CD14-positive monocyte (primary cell): ENCODE measurements at regions not wholly inside any gene's neighbourhood (a gene's known extent, or its start where the extent isn't known, plus 50 kb on each side); places are given as distances from the start of the nearest gene placed in this dataset.

Experiments
- DNase-seq, 3 donors: peaks; one replicate each; pipeline ENCODE4 v3.0.0-alpha.2; 2011 to 2022
- H2AFZ ChIP-seq: 2 replicates; pipeline ENCODE4 v1.6.0; 2012; ENCODE audit warnings: mild to moderate bottlenecking, low read depth, low read length, inconsistent platforms; ENCODE audit not compliant: insufficient read depth, poor library complexity, severe bottlenecking
- H3K27ac ChIP-seq, 2 donors: 1 replicate in 1 of 2; 2 replicates in 1 of 2; pipeline ENCODE4 v1.5.1; 2012 to 2013; ENCODE audit warnings: low read length in 2 of 2, control low read depth in 1 of 2, inconsistent platforms in 1 of 2, low read depth in 1 of 2, mild to moderate bottlenecking in 1 of 2
- H3K27me3 ChIP-seq, 2 donors: one replicate each; pipeline versions ENCODE4 v1.6.0 to v1.6.1; 2011 to 2013; ENCODE audit warnings: low read length in 2 of 2; ENCODE audit not compliant: control insufficient read depth in 2 of 2, insufficient read depth in 2 of 2
- H3K36me3 ChIP-seq, 2 donors: replicated peaks in 1 of 2; 1 replicate in 1 of 2; 2 replicates in 1 of 2; pipeline versions ENCODE4 v1.5.1 to v1.6.1; 2012 to 2013; ENCODE audit warnings: low read length in 2 of 2, control low read depth in 1 of 2, inconsistent platforms in 1 of 2, mild to moderate bottlenecking in 1 of 2; ENCODE audit not compliant: insufficient read depth in 2 of 2, control insufficient read depth in 1 of 2
- H3K4me1 ChIP-seq, 2 donors: 1 replicate in 1 of 2; 2 replicates in 1 of 2; pipeline versions ENCODE4 v1.5.1 to v1.6.1; 2012 to 2013; ENCODE audit warnings: low read length in 2 of 2, control low read depth in 1 of 2, inconsistent platforms in 1 of 2, mild to moderate bottlenecking in 1 of 2, moderate library complexity in 1 of 2; ENCODE audit not compliant: insufficient read depth in 2 of 2, control insufficient read depth in 1 of 2
- H3K4me2 ChIP-seq: replicated peaks from 2 replicates; pipeline ENCODE3; 2012; ENCODE audit warnings: low read length, moderate library complexity, mild to moderate bottlenecking; ENCODE audit not compliant: poor library complexity, severe bottlenecking; ENCODE audit errors: extremely low read depth
- H3K4me3 ChIP-seq, 3 experiments: fragments of 200-600 bp in 1 of 3; sonication (generic) in 1 of 3; replicated peaks in 1 of 3; 1 replicate in 2 of 3; 2 replicates in 1 of 3; pipeline ENCODE4 v1.5.1; 2011 to 2013; ENCODE audit warnings: low read length in 3 of 3, mild to moderate bottlenecking in 3 of 3, control low read depth in 2 of 3, low read depth in 2 of 3, inconsistent platforms in 1 of 3, moderate library complexity in 1 of 3
- H3K79me2 ChIP-seq: 2 replicates; pipeline ENCODE4 v1.6.0; 2012; ENCODE audit warnings: mild to moderate bottlenecking, control low read depth, inconsistent platforms, low read length, moderate library complexity; ENCODE audit not compliant: insufficient read depth
- H3K9ac ChIP-seq: 2 replicates; pipeline ENCODE4 v1.6.0; 2017; ENCODE audit warnings: low read length, mild to moderate bottlenecking; ENCODE audit not compliant: insufficient read depth, poor library complexity, severe bottlenecking
- H3K9me3 ChIP-seq, 2 donors: replicated peaks in 1 of 2; 1 replicate in 1 of 2; 2 replicates in 1 of 2; pipeline versions ENCODE4 v1.5.1 to v1.6.1; 2012 to 2013; ENCODE audit warnings: low read length in 2 of 2, control low read depth in 1 of 2; ENCODE audit not compliant: control insufficient read depth in 1 of 2, insufficient read depth in 1 of 2
- H4K20me1 ChIP-seq: 2 replicates; pipeline ENCODE4 v1.6.0; 2012; ENCODE audit warnings: mild to moderate bottlenecking, low read length, control low read depth, moderate library complexity; ENCODE audit not compliant: insufficient read depth
- H3K27ac Mint-ChIP-seq, 7 donors: one replicate each; pipeline ENCODE4 v1.8.0; 2020; ENCODE audit warnings: mild to moderate bottlenecking in 7 of 7, mixed read lengths in 7 of 7, moderate library complexity in 6 of 7, inconsistent platforms in 2 of 7
- H3K27me3 Mint-ChIP-seq, 3 donors: one replicate each; pipeline ENCODE4 v1.8.0; 2021 to 2022; ENCODE audit warnings: low read depth in 3 of 3, mild to moderate bottlenecking in 3 of 3, mixed read lengths in 3 of 3, moderate library complexity in 3 of 3, inconsistent platforms in 1 of 3
- H3K36me3 Mint-ChIP-seq, 2 donors: one replicate each; pipeline ENCODE4 v1.8.0; 2020; ENCODE audit warnings: mixed read lengths in 2 of 2, inconsistent platforms in 1 of 2, mild to moderate bottlenecking in 1 of 2
- H3K4me1 Mint-ChIP-seq: one replicate; pipeline ENCODE4 v1.8.0; 2020; ENCODE audit warnings: mild to moderate bottlenecking, mixed read lengths
- H3K4me3 Mint-ChIP-seq, 2 donors: one replicate each; pipeline ENCODE4 v1.8.0; 2020; ENCODE audit warnings: mild to moderate bottlenecking in 2 of 2, mixed read lengths in 2 of 2, moderate library complexity in 1 of 2
- H3K9me3 Mint-ChIP-seq, 7 donors: one replicate each; pipeline ENCODE4 v1.8.0; 2020 to 2022; ENCODE audit warnings: mixed read lengths in 7 of 7, mild to moderate bottlenecking in 6 of 7, moderate library complexity in 6 of 7, inconsistent platforms in 2 of 7
- CTCF ChIP-seq: fragments of 200-600 bp; IDR thresholded peaks from one replicate; pipeline ENCODE4 v1.8.0; 2022; ENCODE audit warnings: antibody characterized with exemption, mild to moderate bottlenecking
- WGBS: methylation state at CpG from one replicate; pipeline ENCODE4 v1.1.5; 2013; ENCODE audit warnings: missing lambda C conversion rate; ENCODE audit not compliant: insufficient coverage; 5-methylcytosine and 5-hydroxymethylcytosine counted together
- intact Hi-C, 2 donors: fragments of 100-400 bp; cut with micrococcal nuclease; formaldehyde crosslinking; loops; one replicate each; pipeline versions ENCODE4 v1.15.0 to v1.15.1; 2023

GRCh38 chr9:71571186-71571585 lies 197.1 kb downstream of the CEMIP2 start:
- Mint-ChIP-seq H3K27ac (no peak overlapping the region), H3K4me3 (no peak overlapping the region), H3K27me3 (no peaks in the 10 kb centered on the region), H3K36me3 (no peaks in the 10 kb centered on the region), H3K4me1 (peaks cover 2% of the 10 kb centered on the region), H3K9me3 (no peaks in the 10 kb centered on the region)
- H3K4me2 ChIP-seq = no peak overlapping the region
- no peak for DNase-seq
- H3K27ac ChIP-seq = no peak overlapping the region
- no peak overlapping the region for H2AFZ ChIP-seq
- intact Hi-C loops = no loop called here
- H3K79me2 ChIP-seq = no peaks in the 10 kb centered on the region
- H4K20me1 ChIP-seq = no peaks in the 10 kb centered on the region
- H3K4me1 ChIP-seq = no peaks in the 10 kb centered on the region
- WGBS = no CpG with 5 or more reads among the region's 4 CpGs
- H3K4me3 ChIP-seq = no peak overlapping the region
- no peaks in the 10 kb centered on the region for H3K27me3 ChIP-seq
- no peaks in the 10 kb centered on the region for H3K36me3 ChIP-seq
- no peak overlapping the region for H3K9ac ChIP-seq
- no peaks in the 10 kb centered on the region for H3K9me3 ChIP-seq
- no peak for TF ChIP-seq CTCF

GRCh38 chr9:71567890-71568289 lies 200.4 kb downstream of the CEMIP2 start:
- peaks cover 0 to 2% (median 0%) of the 10 kb centered on the region in 3 donors for H3K27me3 Mint-ChIP-seq
- intact Hi-C loops = no loop called here

More at GRCh38 chr9:71567890-71568289, 200.4 kb downstream of the CEMIP2 start:
- Histone ChIP-seq H3K27me3 (no peaks in the 10 kb centered on the region), H3K9ac (no peak overlapping the region), H3K27ac (no peak overlapping the region), H2AFZ (no peak overlapping the region), H4K20me1 (no peaks in the 10 kb centered on the region), H3K4me3 (no peak overlapping the region), H3K4me1 (no peaks in the 10 kb centered on the region), H3K36me3 (no peaks in the 10 kb centered on the region), H3K79me2 (no peaks in the 10 kb centered on the region), H3K4me2 (no peak overlapping the region), H3K9me3 (no peaks in the 10 kb centered on the region)
- Mint-ChIP-seq H3K4me1 (peaks cover 2% of the 10 kb centered on the region), H3K36me3 (no peaks in the 10 kb centered on the region), H3K27ac (no peak overlapping the region), H3K4me3 (no peak overlapping the region), H3K9me3 (no peaks in the 10 kb centered on the region)
- no peak for TF ChIP-seq CTCF
- DNase-seq = no peak
